Activated CD8-positive, alpha-beta memory T cell treated with anti-CD3 and anti-CD28 coated beads for 1 hour (primary cell): ENCODE measurements at regions not wholly inside any gene's neighbourhood (a gene's known extent, or its start where the extent isn't known, plus 50 kb on each side); places are given as distances from the start of the nearest gene placed in this dataset.
"Not testable (repeated sequence)": the region's sequence is repeated elsewhere in the genome, so short reads cannot be mapped to it uniquely, and the experiment has no call there.

Source experiments
- DNase-seq, 2 donors: peaks; one replicate each; pipeline ENCODE4 v3.0.0-alpha.2; 2020; ENCODE audit warnings: low read depth in 1 of 2; ENCODE audit errors: extremely low read depth in 1 of 2

- not testable (repeated sequence) for DNase-seq
Observed at GRCh38 chr17:20681746-20682722, 102.5 kb downstream of the CDRT15L2 start.

- DNase-seq, result not testable (repeated sequence)
Observed at GRCh38 chr17:20683651-20684229, 104.2 kb downstream of the CDRT15L2 start.

GRCh38 chr17:20684975-20685374 is 105.5 kb downstream of the CDRT15L2 start:
- DNase-seq, result not testable (repeated sequence)

DNA sequence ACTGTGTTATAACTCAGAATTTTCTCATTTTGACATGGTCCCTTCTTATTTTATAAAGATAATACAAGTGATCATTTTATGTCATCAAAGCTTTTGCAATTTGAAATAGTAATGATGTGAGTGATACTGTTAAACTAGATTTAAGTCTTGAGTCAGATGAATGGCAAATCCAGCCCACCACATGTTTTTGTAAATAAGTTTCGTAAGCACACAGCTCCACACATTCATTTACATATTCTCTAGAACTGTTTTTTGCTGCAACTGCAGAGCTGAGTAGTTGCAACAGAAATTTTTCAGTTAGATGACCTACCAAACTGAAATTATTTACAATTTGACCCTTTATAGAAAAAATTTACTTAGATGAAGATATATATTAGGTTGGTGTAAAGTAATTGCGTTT is 108.1 kb downstream of the CDRT15L2 start:
- DNase-seq, result not testable (repeated sequence)

DNA sequence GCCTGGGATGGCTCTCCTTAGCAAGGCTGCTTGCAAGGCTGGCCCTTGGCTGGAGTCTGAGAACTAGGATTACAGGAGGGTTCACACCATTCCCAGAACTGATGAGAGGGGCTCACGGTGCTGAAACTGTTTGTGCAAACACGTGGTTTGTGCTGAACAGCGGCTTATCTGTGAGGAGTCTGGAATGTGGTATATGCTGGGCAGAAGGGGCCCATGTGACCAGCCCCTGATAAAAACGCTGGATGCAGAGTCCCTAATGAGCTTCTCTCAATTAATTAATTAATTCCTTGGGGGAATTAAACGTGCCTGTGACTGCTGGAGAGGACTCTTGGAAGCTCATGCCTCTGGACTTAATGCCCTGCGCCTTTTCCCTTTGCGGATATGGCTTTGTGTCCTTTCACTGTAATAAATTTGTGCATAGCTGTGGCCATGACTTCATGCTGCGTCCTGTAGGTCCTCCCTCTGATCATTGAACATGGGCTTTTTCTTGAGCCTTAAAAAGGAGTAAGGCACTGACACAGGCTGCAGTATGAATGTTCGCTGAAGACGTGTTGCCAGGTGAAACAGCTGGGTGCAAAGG is 109.7 kb downstream of the CDRT15L2 start:
- DNase-seq, result not testable (repeated sequence)

DNA sequence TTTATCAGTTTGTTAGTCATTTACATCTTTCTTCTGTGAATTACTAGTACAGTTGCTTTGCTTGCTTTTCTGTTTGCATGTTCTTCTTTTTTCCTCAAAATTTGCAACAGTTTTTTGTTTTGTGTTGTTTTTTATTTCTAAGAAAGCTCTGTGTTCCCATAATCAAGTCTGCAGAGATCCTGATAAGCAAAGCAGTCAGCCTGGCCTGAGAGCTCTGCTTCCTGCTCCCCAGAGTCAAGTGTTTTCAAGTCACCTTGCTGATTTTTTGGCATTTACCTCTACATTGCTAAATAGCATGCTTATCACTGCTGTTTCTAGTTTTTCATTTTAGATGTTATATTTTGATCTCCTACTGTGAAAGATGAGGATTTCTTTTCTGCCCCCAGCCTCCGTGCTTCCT is 113.2 kb downstream of the CDRT15L2 start:
- not testable (repeated sequence) for DNase-seq

DNA sequence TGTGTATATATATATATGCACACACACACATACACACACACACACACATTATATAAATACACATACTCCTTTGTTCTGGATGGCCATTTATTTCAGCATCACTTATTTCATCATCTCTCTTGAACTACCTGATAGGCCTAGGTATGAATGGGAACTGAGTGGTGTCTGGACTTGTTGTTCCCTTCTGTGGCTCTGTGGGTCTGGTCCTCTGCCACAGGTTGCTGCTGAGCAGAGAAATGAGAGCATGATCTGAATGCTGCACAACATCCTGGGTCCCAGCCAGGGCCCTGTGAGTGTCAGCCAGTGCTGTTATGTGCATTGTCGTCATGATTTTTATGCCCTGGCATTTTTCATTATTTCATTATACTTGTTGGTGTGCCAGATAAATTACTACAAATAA is 116.3 kb downstream of the CDRT15L2 start:
- not testable (repeated sequence) for DNase-seq

DNA sequence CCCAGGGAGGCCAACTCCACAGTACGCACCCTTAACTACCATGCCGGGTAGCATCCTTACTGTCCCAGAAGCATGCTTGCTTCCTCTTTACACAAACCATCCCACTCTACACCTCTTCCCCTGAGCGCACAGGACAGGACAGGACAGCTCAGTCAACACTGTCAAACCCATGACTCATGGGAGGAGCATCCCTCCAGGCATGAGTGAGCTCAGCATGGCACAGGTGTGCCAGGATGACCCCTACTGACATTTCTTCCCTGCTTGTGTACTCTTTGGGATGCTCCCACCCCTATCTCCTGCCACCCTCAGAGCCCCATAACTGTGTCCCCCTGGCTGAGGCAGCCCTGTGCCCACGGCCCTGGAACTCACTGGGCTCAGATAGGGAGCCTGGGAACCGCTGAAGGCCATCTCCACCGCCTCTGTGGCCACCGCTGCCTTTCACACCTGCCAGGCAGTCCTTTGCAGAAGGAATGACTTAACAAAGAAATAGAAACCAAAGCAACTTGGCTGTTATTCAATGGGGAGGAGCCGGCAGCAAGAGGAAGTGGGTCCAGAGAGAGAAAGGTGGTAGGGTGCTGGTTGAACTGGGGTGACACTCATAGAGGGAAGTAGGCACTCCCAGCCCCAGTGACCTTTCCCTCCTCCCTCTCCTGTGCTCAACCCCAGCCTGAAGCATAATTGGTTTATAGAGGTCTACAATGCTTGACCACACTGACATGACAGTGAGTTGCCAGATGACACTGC is 119.1 kb downstream of the CDRT15L2 start:
- not testable (repeated sequence) for DNase-seq

- DNase-seq, result not testable (repeated sequence)
Observed at GRCh38 chr17:20700528-20700927, 121.0 kb downstream of the CDRT15L2 start.

DNA sequence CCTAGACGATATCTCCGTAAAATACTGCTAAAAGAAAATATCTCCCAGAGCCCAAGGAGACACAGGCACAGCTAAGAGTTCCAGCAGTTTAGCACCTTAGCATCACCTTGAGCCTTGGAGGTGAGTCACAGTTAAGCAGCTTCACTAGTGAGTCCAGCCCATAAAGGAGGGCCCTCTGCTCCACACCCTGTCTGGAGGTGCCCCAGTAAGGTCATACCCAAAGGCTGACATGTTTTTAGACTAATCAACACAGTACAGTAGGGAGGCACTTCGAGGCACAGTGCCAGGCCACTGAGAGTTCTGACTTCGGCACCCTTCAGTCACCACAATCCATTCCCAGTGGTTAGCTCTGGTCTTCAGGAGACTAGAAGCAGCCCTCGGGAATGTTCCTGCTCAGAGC is 121.8 kb downstream of the CDRT15L2 start:
- not testable (repeated sequence) for DNase-seq

DNA sequence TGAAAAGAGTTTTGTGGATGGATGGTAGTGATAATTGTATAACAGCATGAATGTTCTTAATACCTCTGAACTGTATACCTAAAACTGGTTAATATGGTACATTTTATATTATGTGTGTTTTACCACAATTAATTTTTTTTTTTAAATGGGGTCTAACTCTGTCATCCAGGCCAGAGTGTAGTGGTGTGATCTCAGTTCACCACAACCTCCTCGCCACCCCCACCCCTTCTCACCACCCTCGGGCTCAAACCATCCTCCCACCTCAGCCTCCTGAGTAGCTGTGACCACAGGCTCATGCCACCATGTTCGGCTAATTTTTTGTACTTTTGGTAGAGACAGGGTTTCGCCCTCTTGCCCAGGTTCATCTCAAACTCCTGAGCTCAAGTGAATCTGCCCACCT is 123.2 kb downstream of the CDRT15L2 start:
- DNase-seq, result no peak

DNA sequence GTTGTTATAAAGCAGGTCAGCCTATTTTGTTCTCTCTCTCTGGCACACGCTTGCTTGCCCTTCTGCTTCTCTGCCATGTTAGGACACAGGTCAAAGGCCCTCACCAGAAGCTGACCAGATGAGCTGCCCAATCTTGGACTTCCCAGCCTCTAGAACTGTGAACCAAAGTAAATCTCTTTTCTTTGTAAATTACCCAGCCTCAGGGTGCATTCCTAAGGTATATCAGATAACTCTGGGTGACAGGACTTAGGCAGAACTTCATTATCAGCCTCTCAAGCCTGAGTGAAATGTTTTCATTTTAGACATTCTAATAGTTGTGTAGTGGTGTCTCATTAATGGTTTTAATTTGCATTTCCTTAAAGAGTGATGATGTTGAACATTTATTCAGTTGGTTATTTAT is 124.3 kb downstream of the CDRT15L2 start:
- DNase-seq, result no peak

- not testable (repeated sequence) for DNase-seq
Observed at GRCh38 chr17:20705186-20705585, 125.7 kb downstream of the CDRT15L2 start.

DNA sequence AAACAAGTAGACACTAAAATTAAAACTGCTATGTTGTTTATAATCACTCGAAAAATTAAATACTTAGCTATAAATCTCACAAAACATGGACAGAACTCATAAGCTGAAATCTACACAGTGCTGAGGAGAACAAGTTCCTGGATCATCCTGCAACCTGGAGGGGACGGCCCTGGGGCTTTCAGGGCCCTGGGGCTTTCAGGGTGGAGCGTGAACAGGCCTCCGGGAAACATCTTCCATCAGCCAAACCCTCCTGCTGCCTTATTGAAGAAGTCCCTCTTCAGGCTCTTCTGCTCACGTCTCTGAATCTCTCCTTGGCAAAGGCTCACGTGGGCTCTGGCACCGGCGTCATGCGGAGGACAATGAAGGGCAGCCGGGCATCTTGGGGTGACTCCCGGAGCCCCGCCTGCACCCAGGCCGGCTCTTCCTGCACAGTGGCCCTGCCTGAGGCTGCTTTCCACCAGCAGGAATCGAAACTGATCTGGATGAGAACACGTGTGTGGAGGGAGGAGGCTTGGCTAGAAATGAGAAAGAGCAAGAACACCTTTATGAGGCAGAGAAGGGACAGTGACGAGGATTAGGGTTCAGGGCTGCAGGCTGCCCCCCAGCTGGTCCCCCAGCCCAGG is 127.3 kb downstream of the CDRT15L2 start:
- no peak for DNase-seq

DNA sequence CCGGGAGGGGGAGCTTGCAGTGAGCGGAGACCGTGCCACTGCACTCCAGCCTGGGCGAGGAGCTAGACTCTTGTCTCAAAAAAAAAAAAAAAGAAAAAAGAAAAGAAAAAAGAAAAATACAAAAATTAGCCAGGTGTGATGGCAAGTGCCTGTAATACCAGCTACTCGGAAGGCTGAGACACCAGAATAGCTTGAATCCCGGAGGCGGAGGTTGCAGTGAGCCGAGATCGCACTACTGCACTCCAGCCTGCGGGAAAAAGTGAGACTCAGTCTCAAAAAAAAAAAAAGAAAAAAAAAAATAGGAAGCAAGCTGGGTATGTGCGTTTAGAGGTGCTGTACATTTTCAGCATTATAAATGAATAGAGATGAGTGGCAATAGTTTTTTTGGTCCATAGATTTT is 129.3 kb downstream of the CDRT15L2 start:
- not testable (repeated sequence) for DNase-seq

GRCh38 chr17:20716481-20716880 is 137.0 kb downstream of the CDRT15L2 start:
- not testable (repeated sequence) for DNase-seq

- no peak for DNase-seq
Observed at GRCh38 chr17:20721171-20721570, 141.6 kb downstream of the CDRT15L2 start.

DNA sequence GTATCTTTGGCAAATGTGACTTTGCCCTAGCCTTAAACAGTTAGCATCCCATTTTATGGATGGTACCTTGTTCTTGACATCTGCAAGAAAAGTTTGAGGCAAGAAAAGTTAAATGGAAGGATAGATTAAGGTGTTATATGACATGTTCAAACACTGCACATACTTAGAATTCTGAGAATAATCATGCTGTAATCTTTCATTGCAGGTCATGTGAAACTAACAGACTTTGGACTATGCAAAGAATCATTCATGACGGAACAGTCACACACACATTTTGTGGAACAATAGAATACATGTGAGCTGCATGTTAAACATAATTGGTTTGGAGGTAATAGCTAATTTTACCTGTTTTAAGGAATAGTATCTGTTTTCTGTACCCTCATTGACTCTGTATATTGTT is 144.9 kb downstream of the CDRT15L2 start:
- DNase-seq, result not testable (repeated sequence)

- DNase-seq, result not testable (repeated sequence)
Observed at GRCh38 chr17:20727201-20727600, 147.7 kb downstream of the CDRT15L2 start.

GRCh38 chr17:20728181-20728580 is 148.7 kb downstream of the CDRT15L2 start:
- no peak for DNase-seq
